Activated naive CD4-positive, alpha-beta T cell treated with anti-CD3 and anti-CD28 coated beads, Interleukin-2, amount 10 ng/mL, durations not matched to agents 7 days and 5 days (primary cell): ENCODE measurements at regions not wholly inside any gene's neighbourhood (a gene's known extent, or its start where the extent isn't known, plus 50 kb on each side); places are given as distances from the start of the nearest gene placed in this dataset.

Source experiments
- CTCF ChIA-PET: fragments of 350-600 bp; sonication (Branson Sonifier 250); formaldehyde crosslinking; loops from one replicate; lab custom pipeline; 2021; ENCODE audit warnings: antibody characterized with exemption; lab: Charles Lee
- DNase-seq: peaks from one replicate; pipeline ENCODE4 v3.0.0-alpha.2; 2020
- H3K27ac Mint-ChIP-seq: one replicate; pipeline ENCODE4 v1.8.0; 2021; ENCODE audit warnings: mild to moderate bottlenecking, moderate library complexity, mixed read lengths
- H3K27me3 Mint-ChIP-seq: one replicate; pipeline ENCODE4 v1.8.0; 2021; ENCODE audit warnings: mild to moderate bottlenecking, mixed read lengths
- H3K36me3 Mint-ChIP-seq: one replicate; pipeline ENCODE4 v1.8.0; 2021; ENCODE audit warnings: mixed read lengths
- H3K4me1 Mint-ChIP-seq: one replicate; pipeline ENCODE4 v1.8.0; 2021; ENCODE audit warnings: mixed read lengths
- H3K4me3 Mint-ChIP-seq: one replicate; pipeline ENCODE4 v1.8.0; 2021; ENCODE audit warnings: mild to moderate bottlenecking, moderate library complexity, mixed read lengths
- H3K9me3 Mint-ChIP-seq: one replicate; pipeline ENCODE4 v1.8.0; 2021; ENCODE audit warnings: mixed read lengths

DNA sequence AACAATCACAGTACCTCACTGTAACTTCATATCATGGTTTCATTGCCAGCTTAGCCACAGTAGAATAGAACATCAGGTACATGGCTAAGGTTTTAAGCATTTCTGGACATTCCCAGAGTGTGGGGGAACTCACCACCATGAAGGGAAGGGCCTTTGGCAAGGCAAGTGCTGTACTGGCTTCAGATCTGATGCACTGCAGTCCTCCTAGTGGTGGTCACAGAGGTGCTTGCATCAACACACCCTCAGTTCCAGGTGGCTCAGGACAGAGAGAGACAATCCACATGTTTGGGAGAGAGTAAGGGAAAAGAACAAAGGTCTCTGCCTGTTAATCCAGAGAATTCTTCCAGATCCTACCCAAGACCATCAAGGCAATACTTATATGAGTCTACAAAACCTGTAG lies 528.4 kb upstream of the RGS18 start:
- Mint-ChIP-seq H3K9me3 (peaks cover 8% of the 10 kb centered on the region), H3K27me3 (no peaks in the 10 kb centered on the region), H3K4me1 (no peaks in the 10 kb centered on the region), H3K36me3 (no peaks in the 10 kb centered on the region), H3K4me3 (no peak overlapping the region), H3K27ac (no peak overlapping the region)
- CTCF ChIA-PET, result no interaction called here
- no peak for DNase-seq

DNA sequence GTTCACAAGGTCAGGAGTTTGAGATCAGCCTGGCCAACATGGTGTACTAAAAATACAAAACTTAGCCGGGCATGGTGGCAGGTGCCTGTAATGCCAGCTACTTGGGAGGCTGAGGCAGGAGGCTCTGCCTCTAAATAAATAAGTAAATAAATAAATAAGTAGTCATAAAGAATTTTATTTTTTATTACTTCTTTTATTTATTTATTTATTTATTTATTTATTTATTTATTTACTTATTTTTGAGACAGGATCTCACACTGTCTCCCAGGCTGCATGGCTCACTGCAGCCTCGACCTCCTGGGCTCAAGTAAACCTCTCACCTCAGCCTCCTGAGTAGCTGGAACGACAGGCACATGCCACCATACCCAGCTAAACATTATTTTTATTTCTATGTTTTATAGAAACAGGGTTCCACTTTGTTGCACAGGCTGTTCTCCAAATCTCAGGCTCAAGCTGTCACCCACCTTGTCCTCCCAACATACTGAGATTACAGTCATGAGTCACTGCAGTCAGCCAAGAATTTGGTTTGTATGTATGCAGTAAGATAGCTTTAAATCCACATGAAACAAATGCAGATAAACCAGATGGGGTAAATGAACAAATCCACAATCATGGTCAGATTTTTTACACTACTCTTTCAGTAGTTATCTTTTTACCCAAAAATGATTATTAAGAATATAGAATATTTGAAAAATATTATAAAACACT lies 523.3 kb upstream of the RGS18 start:
- H3K27ac Mint-ChIP-seq, result no peak overlapping the region
- no peaks in the 10 kb centered on the region for H3K36me3 Mint-ChIP-seq
- CTCF ChIA-PET, result no interaction called here

DNA sequence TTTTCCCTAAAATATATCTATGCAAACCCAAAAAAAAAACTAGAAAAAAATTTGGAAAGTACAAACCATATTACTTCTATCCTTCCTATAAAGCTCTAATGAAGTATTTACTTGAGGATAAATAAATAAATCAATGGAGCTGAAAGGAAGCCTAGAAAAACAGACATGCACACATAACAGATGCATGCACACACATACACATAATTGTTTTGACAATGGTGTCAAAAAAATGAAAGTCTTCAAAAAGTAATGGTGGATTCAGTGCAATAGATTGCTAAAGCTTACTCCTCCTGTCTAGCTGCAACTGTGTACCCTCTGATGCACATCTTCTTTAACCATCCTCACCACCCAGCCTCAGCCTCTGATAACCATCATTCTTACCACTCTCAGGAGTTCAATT lies 521.9 kb upstream of the RGS18 start:
- Mint-ChIP-seq H3K27ac (no peak overlapping the region), H3K36me3 (no peaks in the 10 kb centered on the region), H3K27me3 (no peaks in the 10 kb centered on the region), H3K9me3 (peaks cover 9% of the 10 kb centered on the region), H3K4me1 (no peaks in the 10 kb centered on the region), H3K4me3 (no peak overlapping the region)
- CTCF ChIA-PET, result no interaction called here
- DNase-seq, result no peak

More for the DNA sequence above, 523.3 kb upstream of the RGS18 start:
- no peak for DNase-seq
- Mint-ChIP-seq H3K4me3 (no peak overlapping the region), H3K27me3 (no peaks in the 10 kb centered on the region), H3K9me3 (peaks cover 9% of the 10 kb centered on the region), H3K4me1 (no peaks in the 10 kb centered on the region)

DNA sequence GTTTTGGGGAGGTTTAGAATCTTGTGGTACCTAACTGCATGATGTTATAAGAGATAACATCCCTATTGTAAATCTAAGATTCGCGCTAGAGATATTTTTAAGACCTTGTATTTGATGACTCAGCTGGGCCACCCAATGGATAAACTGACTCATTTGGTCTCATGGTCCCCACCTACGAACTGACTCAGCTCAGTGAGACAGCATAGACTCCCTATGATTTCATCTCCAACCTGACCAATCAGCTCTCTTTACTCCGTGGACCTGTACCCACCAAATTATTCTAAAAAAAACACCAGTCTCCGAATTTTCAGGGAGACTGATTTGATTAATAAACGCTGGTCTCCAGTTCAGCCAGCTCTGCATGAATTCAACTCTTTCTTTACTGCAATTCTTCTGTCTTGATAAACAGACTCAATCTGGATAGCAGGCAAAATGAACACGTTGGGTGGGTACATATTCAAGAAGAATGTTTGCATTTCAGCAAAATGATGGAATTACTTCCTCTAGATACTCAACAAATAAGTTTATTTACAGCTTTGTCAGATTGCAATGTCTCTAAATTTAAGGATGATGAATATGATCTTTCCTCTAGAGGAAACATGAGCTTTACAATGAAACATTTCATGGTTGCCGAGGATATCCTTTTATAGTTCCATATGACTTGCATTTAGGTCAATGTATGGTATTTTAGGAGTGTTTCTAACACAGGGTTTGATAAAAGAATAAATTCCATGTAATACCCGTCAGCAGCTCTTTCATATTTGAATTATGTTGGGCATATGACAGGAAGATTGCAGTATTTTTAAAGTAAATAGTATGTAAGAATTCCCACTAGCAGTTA lies 516.6 kb upstream of the RGS18 start:
- Mint-ChIP-seq H3K4me1 (no peaks in the 10 kb centered on the region), H3K36me3 (no peaks in the 10 kb centered on the region), H3K27ac (no peak overlapping the region), H3K27me3 (no peaks in the 10 kb centered on the region), H3K9me3 (no peaks in the 10 kb centered on the region), H3K4me3 (no peak overlapping the region)
- CTCF ChIA-PET, result no interaction called here
- no peak for DNase-seq

DNA sequence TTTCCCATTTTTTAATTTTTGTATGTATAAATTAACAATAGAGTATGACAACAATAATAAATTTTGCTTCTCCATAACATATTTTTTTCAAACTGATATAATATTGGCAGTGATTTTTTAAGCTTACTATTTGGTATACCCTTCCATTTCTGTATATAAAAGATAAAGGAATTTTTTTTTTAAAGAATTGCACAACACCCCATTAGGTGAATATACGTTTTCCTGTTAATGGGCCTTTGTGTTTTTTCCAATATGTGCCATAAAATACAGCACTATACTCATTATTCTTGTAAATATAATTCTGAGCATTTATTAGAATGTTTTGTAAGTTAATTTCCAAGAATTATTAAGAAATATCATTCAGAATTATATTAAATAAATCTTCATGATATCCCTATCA lies 515.2 kb upstream of the RGS18 start:
- Mint-ChIP-seq H3K36me3 (no peaks in the 10 kb centered on the region), H3K9me3 (peaks cover 2% of the 10 kb centered on the region), H3K27me3 (no peaks in the 10 kb centered on the region), H3K27ac (no peak overlapping the region), H3K4me3 (no peak overlapping the region), H3K4me1 (no peaks in the 10 kb centered on the region)
- CTCF ChIA-PET, result no interaction called here
- DNase-seq, result no peak

DNA sequence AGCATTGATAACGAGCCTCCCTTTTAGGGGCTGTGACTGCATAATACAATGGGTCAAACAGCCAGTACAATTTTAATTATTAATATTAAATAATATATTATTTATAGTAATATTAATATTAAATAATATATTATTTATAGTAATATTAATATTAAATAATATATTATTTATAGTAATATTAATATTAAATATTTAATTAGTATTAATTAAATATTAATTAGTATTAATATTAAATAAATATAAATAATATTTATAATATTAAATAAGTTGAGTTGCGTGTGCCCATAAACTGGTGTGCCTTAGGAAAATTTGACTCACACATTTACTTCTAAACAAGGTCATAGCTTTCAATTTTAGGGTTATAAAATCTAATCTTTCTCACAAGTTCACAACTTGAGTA lies 509.3 kb upstream of the RGS18 start:
- Mint-ChIP-seq H3K9me3 (peaks cover 2% of the 10 kb centered on the region), H3K4me3 (no peak overlapping the region), H3K27ac (no peak overlapping the region), H3K4me1 (no peaks in the 10 kb centered on the region), H3K36me3 (no peaks in the 10 kb centered on the region), H3K27me3 (no peaks in the 10 kb centered on the region)
- no peak for DNase-seq
- CTCF ChIA-PET, result no interaction called here

DNA sequence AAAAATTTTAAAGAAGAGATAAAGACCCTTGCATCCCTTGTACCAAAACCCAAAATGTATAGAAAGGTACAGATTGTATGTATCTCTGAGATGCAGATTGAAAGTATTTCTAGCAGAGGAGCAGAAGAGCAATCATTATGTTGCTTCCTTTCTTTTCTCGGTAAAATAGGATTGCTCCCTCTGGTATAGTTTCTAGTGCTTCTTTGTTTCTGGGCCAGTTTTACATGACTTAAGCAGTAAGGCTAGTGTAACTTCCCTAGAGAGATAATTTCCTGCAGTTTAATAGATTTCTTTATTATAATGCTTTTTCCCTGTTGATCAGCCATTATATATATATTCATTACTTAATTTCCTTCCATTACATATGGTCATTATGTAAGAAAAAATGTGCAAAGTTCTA lies 496.2 kb upstream of the RGS18 start:
- no peaks in the 10 kb centered on the region for H3K36me3 Mint-ChIP-seq
- H3K4me3 Mint-ChIP-seq, result no peak overlapping the region
- no peaks in the 10 kb centered on the region for H3K27me3 Mint-ChIP-seq
- no peaks in the 10 kb centered on the region for H3K9me3 Mint-ChIP-seq
- no peaks in the 10 kb centered on the region for H3K4me1 Mint-ChIP-seq
- CTCF ChIA-PET, result no interaction called here
- H3K27ac Mint-ChIP-seq, result no peak overlapping the region
- DNase-seq, result no peak

DNA sequence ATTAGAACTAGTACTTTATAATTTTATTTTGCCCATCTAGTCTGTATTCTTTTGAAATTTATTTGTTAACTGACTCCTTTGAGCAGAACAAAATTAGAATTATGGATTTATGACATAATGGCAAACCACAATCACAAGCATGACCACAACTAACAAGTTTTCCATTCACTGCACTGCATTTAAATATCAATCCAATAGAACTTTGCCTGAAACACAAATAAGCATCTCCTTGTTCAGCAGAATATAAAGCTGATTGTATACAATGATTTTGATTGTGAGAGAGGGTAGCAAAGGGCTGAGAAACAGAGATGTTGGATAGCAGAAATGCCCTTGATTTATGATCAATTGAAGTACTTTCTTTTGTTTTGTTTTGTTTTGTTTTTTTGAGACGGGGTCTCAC lies 495.5 kb upstream of the RGS18 start:
- Mint-ChIP-seq H3K27ac (no peak overlapping the region), H3K4me1 (no peaks in the 10 kb centered on the region), H3K27me3 (no peaks in the 10 kb centered on the region), H3K36me3 (no peaks in the 10 kb centered on the region), H3K9me3 (no peaks in the 10 kb centered on the region), H3K4me3 (no peak overlapping the region)
- DNase-seq, result no peak
- CTCF ChIA-PET, result no interaction called here

DNA sequence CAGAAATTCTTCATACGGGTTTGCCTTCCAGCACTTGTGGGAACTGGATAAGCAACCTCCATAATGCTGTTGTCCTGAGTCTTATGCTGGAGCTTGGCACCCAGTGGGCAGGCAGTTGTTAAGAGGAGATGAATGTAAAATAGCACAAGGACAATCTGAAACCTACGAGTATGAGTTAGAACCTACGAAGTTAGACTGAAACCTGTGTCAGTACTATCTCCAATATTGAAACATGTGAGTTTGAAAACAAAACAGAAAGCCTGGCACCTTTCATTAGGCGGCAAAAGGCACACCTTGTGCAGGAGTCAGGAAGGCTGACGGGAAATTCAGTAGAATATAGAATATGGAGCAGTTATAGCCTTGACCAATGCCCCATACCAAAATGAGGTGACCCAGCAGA lies 489.7 kb upstream of the RGS18 start:
- H3K9me3 Mint-ChIP-seq, result no peaks in the 10 kb centered on the region
- no peaks in the 10 kb centered on the region for H3K4me1 Mint-ChIP-seq
- DNase-seq, result no peak
- no peak overlapping the region for H3K27ac Mint-ChIP-seq
- CTCF ChIA-PET, result no interaction called here
- no peak overlapping the region for H3K4me3 Mint-ChIP-seq
- no peaks in the 10 kb centered on the region for H3K36me3 Mint-ChIP-seq
- H3K27me3 Mint-ChIP-seq, result no peaks in the 10 kb centered on the region

DNA sequence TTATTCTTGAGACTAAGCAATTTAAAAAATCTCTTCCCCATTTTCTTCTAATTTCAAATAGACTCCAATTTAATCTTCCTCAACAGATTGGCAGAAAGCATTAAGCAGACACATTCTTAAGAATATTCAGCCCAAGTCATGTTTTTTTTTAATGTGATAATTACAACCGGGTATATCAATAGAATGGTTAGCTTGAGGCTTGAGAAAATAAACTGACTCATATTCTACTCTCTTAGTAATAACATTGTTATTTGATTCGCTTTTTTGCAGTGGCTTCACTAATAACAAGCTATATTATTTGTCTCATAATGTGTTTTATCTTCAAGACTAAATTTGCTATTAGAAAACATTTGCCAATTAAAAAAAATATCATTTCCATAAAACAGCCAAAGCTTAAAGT lies 488.6 kb upstream of the RGS18 start:
- H3K27ac Mint-ChIP-seq, result no peak overlapping the region
- CTCF ChIA-PET, result no interaction called here

DNA sequence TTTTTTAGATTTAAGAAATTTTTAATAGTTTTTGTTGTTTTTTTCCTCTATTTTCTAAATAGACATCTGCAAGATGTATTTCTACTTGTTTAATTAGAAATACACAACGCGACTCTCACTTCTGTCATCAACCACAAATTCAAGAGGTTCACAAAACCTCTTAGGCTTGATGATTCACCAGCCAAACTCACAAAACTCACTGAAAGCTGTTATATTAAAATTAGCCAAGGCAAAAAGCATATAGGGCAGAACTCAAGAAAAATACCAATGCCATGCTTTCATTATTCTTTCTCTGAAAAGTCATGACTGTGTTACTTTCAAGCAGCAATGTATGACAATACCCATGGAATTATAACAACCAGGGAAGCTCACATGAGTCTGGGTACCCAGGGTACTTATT lies 487.0 kb upstream of the RGS18 start:
- Mint-ChIP-seq H3K4me3 (no peak overlapping the region), H3K27ac (no peak overlapping the region), H3K27me3 (no peaks in the 10 kb centered on the region), H3K9me3 (no peaks in the 10 kb centered on the region), H3K4me1 (no peaks in the 10 kb centered on the region), H3K36me3 (no peaks in the 10 kb centered on the region)
- no peak for DNase-seq
- CTCF ChIA-PET, result no interaction called here

More for the DNA sequence above, 488.6 kb upstream of the RGS18 start:
- Mint-ChIP-seq H3K27me3 (no peaks in the 10 kb centered on the region), H3K4me3 (no peak overlapping the region), H3K36me3 (no peaks in the 10 kb centered on the region), H3K4me1 (no peaks in the 10 kb centered on the region), H3K9me3 (no peaks in the 10 kb centered on the region)
- no peak for DNase-seq

DNA sequence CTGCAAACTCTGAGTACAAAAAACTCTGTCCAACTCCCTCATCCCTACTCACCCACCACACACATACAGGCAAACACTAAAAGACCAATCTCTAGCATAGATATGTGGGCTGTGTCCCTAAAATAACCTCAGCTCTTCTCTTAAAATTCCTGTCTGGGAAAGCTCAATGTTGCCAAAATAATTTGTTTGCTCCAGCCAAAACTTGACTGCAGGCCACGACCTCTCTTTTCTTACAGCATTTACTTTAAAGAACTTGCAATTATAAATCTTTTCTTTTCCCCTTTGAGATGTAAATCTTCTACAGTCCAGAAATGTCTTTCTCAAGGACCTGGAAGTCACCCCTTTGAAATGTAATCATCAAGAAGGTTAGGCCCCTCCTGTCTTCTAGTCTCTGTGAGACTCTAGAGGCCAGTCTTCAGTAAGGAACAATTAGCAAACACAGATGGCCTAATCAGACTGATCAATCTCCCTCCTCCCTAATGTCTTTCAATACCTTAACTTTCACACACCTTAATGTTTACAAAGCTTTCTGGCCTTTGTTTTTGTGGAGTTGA lies 483.6 kb upstream of the RGS18 start:
- Mint-ChIP-seq H3K36me3 (no peaks in the 10 kb centered on the region), H3K4me3 (no peak overlapping the region), H3K27ac (no peak overlapping the region), H3K4me1 (no peaks in the 10 kb centered on the region), H3K9me3 (no peaks in the 10 kb centered on the region), H3K27me3 (no peaks in the 10 kb centered on the region)
- CTCF ChIA-PET, result no interaction called here
- DNase-seq, result no peak

DNA sequence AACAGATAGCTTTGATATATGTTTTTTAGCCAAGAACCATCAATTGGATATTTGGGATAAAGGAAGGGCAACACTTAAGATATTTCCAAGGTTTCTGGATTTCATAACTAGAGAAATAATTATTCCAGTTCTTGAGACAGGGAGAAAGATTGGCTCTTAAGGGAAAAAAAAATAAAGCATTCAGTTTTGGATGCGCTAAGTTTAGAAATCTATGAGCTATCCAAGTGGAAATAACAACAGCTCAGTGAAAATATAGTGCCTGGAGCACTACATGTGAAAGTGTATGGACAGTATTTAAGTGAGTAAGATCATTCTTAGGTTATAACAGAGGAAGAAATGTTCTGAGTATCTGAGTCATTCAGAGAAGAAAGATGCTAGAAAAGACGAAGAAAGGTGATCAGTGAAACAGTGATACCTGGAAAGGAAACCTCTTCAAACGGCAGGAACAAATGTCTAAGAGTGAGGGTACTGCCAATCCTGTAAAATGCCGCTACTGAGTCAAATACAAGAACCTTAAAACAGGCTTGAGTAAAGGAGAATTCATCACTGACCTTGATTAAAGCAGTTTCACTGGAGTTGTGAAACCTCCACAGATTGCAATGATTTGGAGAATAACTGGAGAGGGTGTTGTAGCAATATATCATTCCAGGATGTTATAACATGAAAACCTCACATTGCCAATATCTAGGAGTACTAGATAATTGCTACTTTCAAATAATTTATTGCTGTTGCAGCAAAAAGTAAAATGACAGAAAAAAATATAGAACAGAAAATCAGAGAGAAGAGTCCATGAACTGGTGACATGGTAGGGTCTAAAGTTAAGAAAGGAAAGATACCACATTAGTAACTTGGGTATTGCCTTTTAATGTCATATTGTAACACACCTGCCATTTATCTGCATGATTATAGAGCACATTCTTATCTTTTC lies 482.1 kb upstream of the RGS18 start:
- no peaks in the 10 kb centered on the region for H3K27me3 Mint-ChIP-seq
- DNase-seq, result no peak
- H3K36me3 Mint-ChIP-seq, result no peaks in the 10 kb centered on the region
- no peaks in the 10 kb centered on the region for H3K9me3 Mint-ChIP-seq
- H3K27ac Mint-ChIP-seq, result no peak overlapping the region
- CTCF ChIA-PET, result no interaction called here
- no peak overlapping the region for H3K4me3 Mint-ChIP-seq
- H3K4me1 Mint-ChIP-seq, result no peaks in the 10 kb centered on the region

DNA sequence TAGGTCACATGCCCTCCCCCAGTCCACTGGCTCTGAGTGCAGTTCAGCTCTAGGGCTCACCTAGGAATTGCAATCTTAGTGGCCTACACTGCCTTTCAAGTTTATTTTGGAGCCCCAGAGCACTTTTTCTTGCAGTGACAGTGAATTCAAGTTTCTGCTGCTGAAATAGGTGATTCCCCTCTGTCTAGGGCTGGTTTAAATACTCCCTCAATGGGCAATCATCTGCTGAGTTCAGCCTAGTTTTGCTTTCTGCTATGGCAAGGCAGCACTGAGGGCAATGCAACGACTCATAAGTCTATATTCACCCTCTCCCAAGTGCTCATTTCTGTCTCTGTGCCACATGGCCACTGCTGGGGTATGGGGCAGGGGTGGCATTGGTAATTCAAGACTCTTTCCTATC lies 472.6 kb upstream of the RGS18 start:
- Mint-ChIP-seq H3K4me1 (no peaks in the 10 kb centered on the region), H3K27me3 (no peaks in the 10 kb centered on the region), H3K9me3 (peaks cover 3% of the 10 kb centered on the region), H3K27ac (no peak overlapping the region), H3K36me3 (no peaks in the 10 kb centered on the region), H3K4me3 (no peak overlapping the region)
- CTCF ChIA-PET, result no interaction called here
- DNase-seq, result no peak
